Activated naive CD4-positive, alpha-beta T cell (primary cell): ENCODE measurements at regions not wholly inside any gene's neighbourhood (a gene's known extent, or its start where the extent isn't known, plus 50 kb on each side); places are given as distances from the start of the nearest gene placed in this dataset.

ENCODE experiments used
- DNase-seq, 4 experiments: peaks; one replicate each; lab custom pipeline; 2025; lab: John Stamatoyannopoulos, UW

- DNase-seq, result peak in 2 of 4 experiments; percentile 21 to 32
Observed at GRCh38 chr14:49999146-49999761, 106.4 kb downstream of the ARF6 start.

- no peak for DNase-seq
Observed at GRCh38 chr14:49999826-50000379, 107.0 kb downstream of the ARF6 start.

GRCh38 chr14:50000380-50001150 lies 107.7 kb downstream of the ARF6 start:
- peak; percentile 16 to 51 (median 34) for DNase-seq

DNA sequence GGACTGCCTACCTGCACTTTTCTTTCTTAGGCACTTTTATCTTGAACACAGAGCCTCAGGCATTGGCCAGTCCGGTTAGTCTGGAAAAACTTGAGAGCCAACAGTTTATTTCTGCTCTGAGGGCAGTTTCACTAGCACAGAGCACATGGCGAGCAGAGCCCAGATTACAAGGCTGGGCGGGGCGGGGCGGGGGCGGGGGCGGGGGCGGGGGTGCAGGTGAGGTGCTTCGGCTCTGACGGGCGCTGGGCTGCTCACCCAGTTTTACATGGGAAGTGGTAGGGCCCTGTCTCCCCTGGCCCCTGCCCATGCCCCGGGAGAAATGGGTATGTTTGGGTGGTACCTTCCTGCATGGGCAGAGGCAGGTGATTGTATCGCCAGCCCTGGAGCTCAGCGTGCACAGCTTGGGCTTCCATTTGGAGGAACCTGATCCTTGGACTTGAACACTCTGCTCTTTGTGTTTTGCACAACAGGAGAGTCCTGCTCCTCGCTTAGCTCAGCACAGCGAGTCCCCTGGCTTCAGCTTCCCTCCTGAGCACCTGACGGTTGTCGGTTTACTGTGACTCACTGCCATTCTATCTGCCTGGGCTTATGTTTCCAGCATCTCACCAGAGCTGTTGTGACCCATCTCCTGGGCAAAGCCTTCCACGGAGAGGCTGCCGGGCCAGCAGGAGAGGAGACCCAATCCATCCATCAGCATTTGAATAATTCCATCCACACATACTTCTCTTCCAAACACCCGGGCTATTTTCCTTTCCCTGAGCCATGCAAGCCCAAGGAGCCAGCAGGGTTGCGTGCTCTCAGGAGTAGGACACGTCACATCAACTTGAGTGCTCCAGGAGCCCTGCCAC lies 108.5 kb downstream of the ARF6 start:
- peak in 3 of 4 experiments; percentile 37 to 51 (median 48) for DNase-seq

DNA sequence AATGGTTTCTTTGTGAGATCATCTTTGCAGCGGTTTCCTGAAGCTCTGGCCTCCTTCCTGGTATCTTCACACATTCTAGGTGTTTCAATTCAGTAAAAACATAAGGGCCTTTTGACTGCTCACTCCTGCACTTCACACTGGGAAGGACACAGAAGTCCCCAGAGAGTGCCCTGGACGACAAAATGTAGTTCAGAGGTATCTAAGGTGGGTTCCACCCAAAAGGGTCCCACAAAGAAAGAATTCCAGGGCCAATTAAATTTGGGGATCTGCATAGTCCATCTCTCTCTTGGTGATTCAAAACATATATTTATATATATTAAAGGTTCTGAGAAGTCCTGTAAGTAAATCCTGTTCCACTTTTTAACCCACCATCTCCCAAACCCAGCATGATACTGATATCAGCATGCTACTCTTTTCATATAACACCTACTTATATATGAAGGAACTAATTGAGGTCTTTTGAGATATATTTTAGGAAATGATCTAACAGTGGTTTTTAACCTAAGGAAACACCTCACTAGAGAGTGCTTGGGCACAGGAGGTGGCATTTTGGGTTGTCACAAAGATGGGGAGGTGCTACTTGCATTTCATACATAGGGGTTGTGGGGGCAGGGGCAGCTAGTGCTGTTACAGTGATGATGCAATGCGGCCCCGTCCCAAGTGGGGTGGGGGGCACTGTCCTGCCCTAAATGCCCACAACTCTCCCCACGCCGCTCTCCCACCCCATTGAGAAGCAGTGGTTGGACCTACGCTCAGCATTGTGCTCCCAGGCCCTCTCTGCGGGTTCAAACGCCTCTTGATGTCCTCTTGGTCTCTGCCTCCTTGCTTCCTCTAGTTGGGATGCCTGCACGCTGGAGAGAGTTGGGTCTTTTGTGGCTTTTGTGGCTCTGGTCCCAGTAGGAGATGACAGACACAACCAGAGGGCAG lies 109.4 kb downstream of the ARF6 start:
- peak in 2 of 4 experiments; percentile 10 to 17 for DNase-seq

DNA sequence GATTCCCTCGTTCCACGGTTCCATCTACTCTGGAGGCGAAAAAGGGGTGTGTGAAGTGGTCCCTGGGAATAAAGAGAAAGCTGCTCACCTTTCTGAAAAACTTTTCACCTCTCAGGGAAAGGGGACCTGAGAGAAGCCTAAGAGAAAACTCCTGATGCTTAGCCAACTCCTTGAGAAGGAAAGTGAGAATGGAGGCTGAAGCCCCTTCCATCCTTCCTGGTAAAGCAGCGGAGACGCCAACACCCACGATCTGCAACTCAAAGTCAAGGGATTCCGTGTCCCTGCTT lies 110.0 kb downstream of the ARF6 start:
- DNase-seq, result no peak

DNA sequence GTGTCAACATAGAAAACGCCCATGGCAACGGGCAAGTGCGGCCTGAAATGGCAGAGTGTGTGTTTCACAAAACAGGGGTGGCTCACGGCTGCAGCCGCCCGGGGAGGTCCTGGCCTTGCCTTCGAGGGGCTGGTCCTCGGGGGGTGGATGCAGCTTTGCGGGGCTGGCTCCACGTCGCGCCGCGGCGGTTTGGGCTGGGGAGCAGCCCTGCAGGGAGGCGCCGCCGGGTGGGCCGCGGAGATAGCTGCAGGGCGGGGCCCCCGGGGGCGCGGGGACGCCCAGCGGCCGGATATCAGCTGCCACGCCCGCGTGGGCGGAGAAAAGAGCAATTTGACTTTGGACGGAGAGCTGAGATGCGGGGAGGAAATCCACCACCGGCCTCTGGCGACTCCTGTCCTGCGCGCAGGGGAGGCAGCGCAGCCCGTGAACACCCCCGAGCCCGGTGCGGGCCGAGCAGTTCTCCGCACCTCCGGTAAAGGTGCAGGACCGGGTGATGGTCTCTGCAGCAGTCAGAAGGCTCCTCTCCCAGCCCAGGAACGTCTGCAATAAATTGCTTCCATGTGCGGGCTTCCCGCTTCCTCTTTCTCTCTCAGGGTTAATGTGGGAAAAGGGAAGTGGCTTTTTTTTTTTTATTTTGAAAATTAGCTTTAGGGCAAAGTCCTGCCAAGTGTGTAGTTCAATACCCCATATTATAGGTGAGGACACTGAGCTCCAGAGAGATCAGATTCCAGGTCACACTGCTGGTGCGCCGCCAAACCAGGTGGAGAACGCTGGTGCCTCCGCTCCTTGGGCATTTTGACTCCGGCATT lies 110.5 kb downstream of the ARF6 start:
- peak in 3 of 4 experiments; percentile 27 to 67 (median 66) for DNase-seq

- no peak for DNase-seq
Observed at GRCh38 chr14:50006141-50006540, 110.2 kb downstream of the VCPKMT start.

- DNase-seq, result no peak
Observed at GRCh38 chr14:50007123-50007903, 109.1 kb downstream of the VCPKMT start.

DNA sequence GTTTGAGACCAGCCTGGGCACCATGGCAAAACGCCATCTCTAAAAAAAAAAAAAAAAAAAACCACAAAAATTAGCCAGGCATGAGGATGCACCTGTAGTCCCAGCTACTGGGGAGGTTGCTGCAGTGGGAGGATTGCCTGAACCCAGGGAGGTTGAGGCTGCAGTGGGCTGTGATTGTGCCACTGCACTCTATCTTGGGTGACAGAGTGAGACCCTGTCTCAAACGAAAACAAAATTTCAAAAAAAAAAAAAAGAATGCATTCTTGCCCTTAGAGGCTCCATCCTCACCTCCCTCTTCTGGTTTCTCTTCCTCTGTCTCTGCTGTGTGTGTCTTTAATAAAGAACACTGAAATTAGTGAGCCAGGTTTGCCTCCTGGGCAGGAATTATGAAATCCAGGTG lies 107.8 kb downstream of the VCPKMT start:
- no peak for DNase-seq

DNA sequence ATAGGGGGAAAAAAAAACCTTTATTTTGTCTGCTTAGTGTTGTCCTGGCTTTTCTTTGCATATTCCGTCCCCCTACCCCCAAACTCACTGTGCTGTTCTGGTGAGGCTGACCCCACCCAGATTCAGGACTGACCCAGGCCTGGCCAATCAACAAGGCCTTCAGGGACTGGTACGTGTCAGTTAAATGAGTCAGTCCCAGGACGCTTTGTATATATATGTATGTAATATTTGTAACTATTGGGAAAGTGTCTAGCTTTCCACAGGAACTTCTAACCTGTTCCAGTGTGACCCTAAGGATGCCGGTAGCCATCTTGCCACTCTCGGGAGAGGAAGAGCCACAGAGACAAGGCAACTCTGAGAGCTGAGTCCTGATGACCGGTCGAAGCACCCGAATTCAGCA lies 107.4 kb downstream of the VCPKMT start:
- no peak for DNase-seq

GRCh38 chr14:50010752-50011151 lies 105.6 kb downstream of the VCPKMT start:
- DNase-seq, result no peak

DNA sequence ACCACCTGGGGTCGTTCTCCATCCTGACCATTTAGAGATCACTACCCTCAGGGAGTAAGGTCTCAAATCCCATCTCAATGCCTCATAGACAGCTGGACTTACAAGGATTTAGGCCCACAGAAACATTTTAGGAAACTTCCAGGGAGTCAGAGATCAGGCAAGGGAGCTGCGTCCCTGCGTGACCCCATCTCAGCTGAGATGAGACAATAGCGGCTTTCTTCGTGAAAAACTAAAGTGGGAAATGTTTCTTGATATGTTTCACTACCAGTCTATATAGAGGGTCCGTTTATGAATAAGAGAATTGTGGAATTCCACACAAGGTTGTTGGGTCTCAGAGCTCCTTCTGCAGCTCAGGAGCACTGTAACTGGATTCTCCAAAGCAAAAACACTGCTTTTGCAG lies 105.1 kb downstream of the VCPKMT start:
- DNase-seq, result no peak

DNA sequence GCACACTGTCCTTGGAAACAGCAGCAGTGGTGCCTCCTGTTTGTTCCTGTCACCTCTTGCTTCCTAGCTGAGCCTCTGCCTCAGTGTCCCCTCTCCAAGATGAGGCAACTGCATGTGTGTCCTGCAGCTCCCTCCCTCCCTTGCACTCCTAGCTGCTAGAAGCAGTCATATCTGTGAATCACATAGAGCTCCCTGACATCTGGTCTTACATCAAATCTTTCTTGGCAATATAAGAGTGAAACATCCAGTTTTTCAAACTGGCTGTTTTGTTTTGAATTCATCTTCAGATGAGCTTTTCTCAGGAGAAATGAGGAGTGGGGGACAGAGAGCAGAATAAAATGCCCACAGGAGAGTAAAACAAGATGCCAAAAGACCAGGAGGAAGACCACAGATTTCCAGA lies 103.7 kb downstream of the VCPKMT start:
- DNase-seq, result no peak

- DNase-seq, result no peak
Observed at GRCh38 chr14:50013198-50013918, 103.0 kb downstream of the VCPKMT start.

DNA sequence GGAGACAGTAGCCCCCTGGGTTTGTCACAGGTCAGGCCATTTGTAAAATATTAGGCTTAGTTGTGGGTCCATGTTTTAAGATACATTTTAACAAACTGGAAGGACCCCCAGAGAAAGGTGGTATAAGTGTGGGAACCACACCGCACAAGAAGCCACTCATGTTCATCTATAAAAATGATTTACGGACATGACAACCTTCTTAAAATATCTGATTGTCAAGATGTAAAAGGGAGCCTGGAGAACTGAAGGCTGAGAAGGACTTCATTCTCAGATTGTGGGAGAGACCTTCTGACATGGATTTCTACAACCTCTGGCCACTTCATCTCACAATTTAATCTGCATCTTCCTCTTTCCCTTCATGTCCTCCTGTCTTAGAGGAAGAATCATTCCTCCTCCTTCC lies 102.4 kb downstream of the VCPKMT start:
- no peak for DNase-seq

GRCh38 chr14:50014809-50015430 lies 101.5 kb downstream of the VCPKMT start:
- no peak for DNase-seq

DNA sequence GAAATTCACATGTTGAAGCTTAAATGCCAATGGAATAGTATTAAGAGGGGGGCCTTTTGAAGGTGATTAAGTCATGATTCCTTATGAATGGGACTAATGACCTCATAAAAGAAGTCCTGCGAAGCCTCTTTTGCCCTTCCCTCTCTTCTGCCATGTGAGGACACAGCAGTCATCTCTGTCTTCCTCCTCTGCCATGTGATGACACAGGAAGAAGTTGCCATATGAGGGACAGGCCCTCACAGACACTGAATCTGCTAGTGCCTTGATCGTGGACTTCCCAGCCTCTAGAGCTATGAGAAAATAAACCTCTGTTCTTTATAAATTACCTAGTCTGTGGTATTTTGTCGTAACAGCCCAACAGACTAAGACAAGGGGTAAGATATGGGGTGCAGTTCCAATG lies 100.7 kb downstream of the VCPKMT start:
- DNase-seq, result no peak
